GM12891 (cell line): ENCODE measurements at regions not wholly inside any gene's neighbourhood (a gene's known extent, or its start where the extent isn't known, plus 50 kb on each side); places are given as distances from the start of the nearest gene placed in this dataset.

ENCODE experiments used
- POLR2A ChIP-seq: IDR thresholded peaks from 2 replicates; pipeline ENCODE4 v1.6.1; 2011; ENCODE audit warnings: low read depth, low read length, control low read depth
- POLR2AphosphoS5 ChIP-seq: IDR thresholded peaks from 2 replicates; pipeline ENCODE4 v1.6.1; 2011; ENCODE audit warnings: low read depth, low read length, control low read depth
- POU2F2 ChIP-seq: IDR thresholded peaks from 2 replicates; pipeline ENCODE4 v1.6.1; 2011; ENCODE audit warnings: low read depth, mild to moderate bottlenecking, control low read depth, low read length, moderate library complexity
- TAF1 ChIP-seq: IDR thresholded peaks from 2 replicates; pipeline ENCODE4 v1.6.1; 2011; ENCODE audit warnings: low read depth, low read length, control low read depth

GRCh38 chr4:19230906-19231545 lies 1020.7 kb upstream of the SLIT2 start:
- TF ChIP-seq POLR2A (no peak), POLR2AphosphoS5 (no peak), TAF1 (no peak), POU2F2 (no peak)
